IMR-90 (cell line): ENCODE measurements at regions not wholly inside any gene's neighbourhood (a gene's known extent, or its start where the extent isn't known, plus 50 kb on each side); places are given as distances from the start of the nearest gene placed in this dataset.

ENCODE experiments used
- ATAC-seq: fragments of 200-7000 bp; cut with Tn5 transposase; 2 replicates; pipeline ENCODE4 v1.9.1; 2020; ENCODE audit warnings: low read depth, mild to moderate bottlenecking, moderate library complexity
- BruUV-seq: library from RNA; stranded (reverse); fragments of 400-500 nt; replicated peaks from 2 replicates; lab custom pipeline; 2021; lab: Mats Ljungman, UMichigan
- CTCF ChIA-PET: fragments of 300-600 bp; formaldehyde crosslinking; extraction: SDS; loops from one replicate; lab custom pipeline; 2021; ENCODE audit warnings: antibody characterized with exemption; lab: Yijun Ruan, JAX
- POLR2A ChIA-PET: fragments of 300-600 bp; sonication (Branson Sonifier 250); formaldehyde crosslinking; loops from one replicate; lab custom pipeline; 2022; ENCODE audit warnings: antibody characterized with exemption; ENCODE audit not compliant: unreplicated experiment; lab: Charles Lee
- DNase-seq: peaks from one replicate; pipeline ENCODE4 v3.0.0; 2013
- H2AFZ ChIP-seq: replicated peaks from 2 replicates; pipeline ENCODE3; 2013; ENCODE audit warnings: low read length, mild to moderate bottlenecking; ENCODE audit not compliant: poor library complexity
- H2AK5ac ChIP-seq: 2 replicates; pipeline ENCODE4 v1.6.1; 2013; ENCODE audit warnings: low read depth, low read length, inconsistent platforms
- H2AK9ac ChIP-seq: replicated peaks from 2 replicates; pipeline ENCODE3; 2013; ENCODE audit warnings: mild to moderate bottlenecking, low read depth, low read length, moderate library complexity; ENCODE audit not compliant: poor library complexity
- H2BK120ac ChIP-seq: 2 replicates; pipeline ENCODE4 v1.6.1; 2013; ENCODE audit warnings: low read depth, low read length, inconsistent platforms
- H2BK15ac ChIP-seq: 3 replicates; pipeline ENCODE4 v1.6.1; 2013; ENCODE audit warnings: low read depth, low read length, inconsistent platforms
- H2BK20ac ChIP-seq: 2 replicates; pipeline ENCODE4 v1.6.1; 2013; ENCODE audit warnings: low read depth, mild to moderate bottlenecking, inconsistent platforms, low read length, moderate library complexity
- H2BK5ac ChIP-seq: 2 replicates; pipeline ENCODE4 v1.6.1; 2013; ENCODE audit warnings: mild to moderate bottlenecking, low read depth, low read length, inconsistent platforms; ENCODE audit not compliant: poor library complexity, severe bottlenecking
- H3K14ac ChIP-seq: replicated peaks from 2 replicates; pipeline ENCODE4 v1.6.1; 2013; ENCODE audit warnings: low read depth, low read length, inconsistent platforms
- H3K18ac ChIP-seq: 2 replicates; pipeline ENCODE4 v1.6.1; 2013; ENCODE audit warnings: low read depth, low read length, control low read depth
- H3K23ac ChIP-seq: 2 replicates; pipeline ENCODE4 v1.6.1; 2013; ENCODE audit warnings: low read depth, low read length, inconsistent platforms
- H3K27ac ChIP-seq: 2 replicates; pipeline ENCODE4 v1.5.1; 2013; ENCODE audit warnings: mild to moderate bottlenecking, control low read depth, low read length; ENCODE audit not compliant: insufficient read depth
- H3K27me3 ChIP-seq: 2 replicates; pipeline ENCODE4 v1.6.1; 2013; ENCODE audit warnings: low read length; ENCODE audit not compliant: control insufficient read depth, insufficient read depth
- H3K36me3 ChIP-seq: 2 replicates; pipeline ENCODE4 v1.6.1; 2013; ENCODE audit warnings: low read length, mixed read lengths; ENCODE audit not compliant: control insufficient read depth, insufficient read depth
- H3K4ac ChIP-seq: 2 replicates; pipeline ENCODE4 v1.6.1; 2013; ENCODE audit warnings: low read depth, low read length, inconsistent platforms
- H3K4me1 ChIP-seq: 2 replicates; pipeline ENCODE4 v1.6.1; 2013; ENCODE audit warnings: low read length, mixed read lengths; ENCODE audit not compliant: control insufficient read depth, insufficient read depth
- H3K4me2 ChIP-seq: 2 replicates; pipeline ENCODE4 v1.6.1; 2013; ENCODE audit warnings: low read depth, mild to moderate bottlenecking, control low read depth, low read length, moderate library complexity
- H3K4me3 ChIP-seq: 2 replicates; pipeline ENCODE4 v1.5.1; 2013; ENCODE audit warnings: low read depth, mild to moderate bottlenecking, control low read depth, low read length, moderate library complexity; ENCODE audit not compliant: insufficient read depth
- H3K56ac ChIP-seq: 2 replicates; pipeline ENCODE4 v1.6.1; 2013; ENCODE audit warnings: low read length, inconsistent platforms; ENCODE audit not compliant: insufficient read depth; ENCODE audit errors: extremely low read depth
- H3K79me1 ChIP-seq, 2 experiments: 2 replicates each; pipeline ENCODE4 v1.6.1; 2013; ENCODE audit warnings: low read length in 2 of 2, inconsistent platforms in 1 of 2, low read depth in 1 of 2
- H3K9ac ChIP-seq: 2 replicates; pipeline ENCODE4 v1.6.1; 2013; ENCODE audit warnings: low read depth, low read length, control low read depth
- H3K9me1 ChIP-seq: 2 replicates; pipeline ENCODE4 v1.6.1; 2013; ENCODE audit warnings: low read length, inconsistent platforms; ENCODE audit not compliant: insufficient read depth
- H3K9me3 ChIP-seq: 2 replicates; pipeline ENCODE4 v1.6.1; 2013; ENCODE audit warnings: low read length; ENCODE audit not compliant: control insufficient read depth, insufficient read depth
- H4K20me1 ChIP-seq: 2 replicates; pipeline ENCODE4 v1.6.1; 2013; ENCODE audit warnings: low read length, inconsistent platforms; ENCODE audit not compliant: insufficient read depth
- H4K5ac ChIP-seq: 2 replicates; pipeline ENCODE4 v1.6.1; 2013; ENCODE audit warnings: mild to moderate bottlenecking, low read depth, low read length, control low read depth
- H4K8ac ChIP-seq, 2 experiments: 2 replicates each; pipeline ENCODE4 v1.6.1; 2013; ENCODE audit warnings: low read depth in 2 of 2, low read length in 2 of 2, control low read depth in 1 of 2, inconsistent platforms in 1 of 2
- H4K91ac ChIP-seq: 2 replicates; pipeline ENCODE4 v1.6.1; 2013; ENCODE audit warnings: low read depth, low read length, inconsistent platforms; ENCODE audit not compliant: insufficient read depth
- FOS ChIP-seq: fragments of 150-350 bp; IDR thresholded peaks from 2 replicates; pipeline ENCODE4 v1.6.1; 2016; ENCODE audit warnings: low read depth, low read length
- MAFK ChIP-seq: IDR thresholded peaks from 2 replicates; pipeline ENCODE4 v1.6.1; 2012; ENCODE audit warnings: low read depth, low read length, improper control_type of control experiment
- MAZ ChIP-seq: IDR thresholded peaks from 2 replicates; pipeline ENCODE4 v1.6.1; 2012; ENCODE audit warnings: low read depth, mild to moderate bottlenecking, low read length, improper control_type of control experiment, moderate library complexity, borderline replicate concordance
- MXI1 ChIP-seq: IDR thresholded peaks from 2 replicates; pipeline ENCODE4 v1.6.1; 2012; ENCODE audit warnings: low read depth, mild to moderate bottlenecking, low read length, moderate library complexity, borderline replicate concordance
- POLR2A ChIP-seq: IDR thresholded peaks from 2 replicates; pipeline ENCODE4 v1.6.1; 2012; ENCODE audit warnings: mild to moderate bottlenecking, low read depth, low read length
- RCOR1 ChIP-seq: IDR thresholded peaks from 2 replicates; pipeline ENCODE4 v1.6.1; 2012; ENCODE audit warnings: mild to moderate bottlenecking, low read length, improper control_type of control experiment; ENCODE audit not compliant: insufficient replicate concordance
- WGBS, 2 experiments: methylation state at CpG; one replicate each; pipeline versions ENCODE4 v1.1.5 to v1.1.7; 2013; ENCODE audit warnings: missing lambda C conversion rate in 2 of 2; ENCODE audit not compliant: insufficient read length in 1 of 2; ENCODE audit errors: extremely low coverage in 2 of 2; 5-methylcytosine and 5-hydroxymethylcytosine counted together
- dilution Hi-C: fragments of 300-500 bp; cut with HindIII; formaldehyde crosslinking; loops from one replicate; pipeline ENCODE4 v1.14.3; 2018; ENCODE audit warnings: low sequenced_read_pairs; ENCODE audit not compliant: unreplicated experiment
- in situ Hi-C: fragments of 300-500 bp; cut with MboI; formaldehyde crosslinking; loops from 3 replicates; pipeline ENCODE4 v1.14.3; 2019; ENCODE audit warnings: low sequenced_read_pairs, inconsistent platforms, mixed read lengths
- intact Hi-C: fragments of 100-400 bp; cut with micrococcal nuclease; formaldehyde crosslinking; loops from 2 replicates; pipeline ENCODE4 v1.10.0; 2022

DNA sequence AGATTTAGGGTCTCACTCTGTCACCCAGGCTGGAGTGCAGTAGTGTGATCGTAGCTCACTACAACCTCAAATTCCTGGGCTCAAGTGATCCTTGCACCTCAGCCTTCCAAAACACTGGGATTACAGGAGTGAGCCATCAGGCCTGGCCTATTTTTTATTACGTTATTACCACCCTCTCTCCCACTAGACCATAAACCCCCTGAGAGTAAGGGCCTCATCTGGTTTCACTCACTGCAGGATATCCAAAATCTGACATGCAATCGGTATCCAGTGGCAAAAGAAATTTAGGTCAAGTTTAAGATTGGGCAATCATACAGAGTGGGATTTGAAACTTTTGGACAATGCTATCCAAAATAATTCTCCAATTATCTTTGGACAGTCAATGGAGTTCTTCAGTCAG, 117.0 kb upstream of the NEBL start:
- H4K5ac ChIP-seq: no peak overlapping the region
- no peaks in the 10 kb centered on the region for H4K20me1 ChIP-seq
- no peak overlapping the region for H3K23ac ChIP-seq
- dilution Hi-C loops (no loop called here), in situ Hi-C loops (no loop called here), intact Hi-C loops (no loop called here)
- no peak overlapping the region for H3K18ac ChIP-seq
- H3K9me3 ChIP-seq: peaks cover 2% of the 10 kb centered on the region; the same call in 1 of the 2 replicates
- no peak overlapping the region for H3K4me3 ChIP-seq
- no peak overlapping the region for H4K8ac ChIP-seq
- no peak overlapping the region for H3K27ac ChIP-seq
- H4K91ac ChIP-seq: no peak overlapping the region
- CTCF ChIA-PET: no interaction called here
- no TSS peak for BruUV-seq
- no peak overlapping the region for H3K4me2 ChIP-seq
- TF ChIP-seq FOS (no peak), MAZ (no peak), MAFK (no peak), RCOR1 (no peak), POLR2A (no peak), MXI1 (no peak)
- no peak overlapping the region for H3K4ac ChIP-seq
- no peaks in the 10 kb centered on the region for H3K4me1 ChIP-seq
- no peak overlapping the region for H2BK20ac ChIP-seq
- H2BK5ac ChIP-seq: no peak overlapping the region
- H3K14ac ChIP-seq: no peak overlapping the region
- no peak overlapping the region for H2AK5ac ChIP-seq
- no peaks in the 10 kb centered on the region for H3K79me1 ChIP-seq
- no peak overlapping the region for H2BK15ac ChIP-seq
- no peaks in the 10 kb centered on the region for H3K9me1 ChIP-seq
- H2AK9ac ChIP-seq: no peak overlapping the region
- no peak for ATAC-seq
- no peak overlapping the region for H3K56ac ChIP-seq
- DNase-seq: no peak
- no peak overlapping the region for H3K9ac ChIP-seq
- H2AFZ ChIP-seq: no peak overlapping the region
- POLR2A ChIA-PET: no interaction called here
- H3K36me3 ChIP-seq: no peaks in the 10 kb centered on the region
- H2BK120ac ChIP-seq: no peak overlapping the region
- WGBS, 2 experiments: 65% methylated on average over 2 of the region's 3 CpGs; no CpG with 5 or more reads in 1 of the 2 experiments
- no peaks in the 10 kb centered on the region for H3K27me3 ChIP-seq
